GM12891 (cell line): ENCODE measurements at regions not wholly inside any gene's neighbourhood (a gene's known extent, or its start where the extent isn't known, plus 50 kb on each side); places are given as distances from the start of the nearest gene placed in this dataset.

Experiments used
- DNase-seq: peaks from one replicate; pipeline ENCODE4 v3.0.0; 2011; ENCODE audit warnings: low spot score; ENCODE audit not compliant: insufficient read length
- FAIRE-seq: peaks from 2 replicates; lab custom pipeline; 2011; peaks lifted over from hg19 to GRCh38; lab: Jason Lieb, UNC
- PAX5 ChIP-seq: IDR thresholded peaks from 2 replicates; pipeline ENCODE4 v1.6.1; 2011; ENCODE audit warnings: low read length, moderate library complexity, mild to moderate bottlenecking; ENCODE audit not compliant: insufficient read depth, severe bottlenecking
- POLR2A ChIP-seq: IDR thresholded peaks from 2 replicates; pipeline ENCODE4 v1.6.1; 2011; ENCODE audit warnings: low read depth, low read length, control low read depth
- POLR2AphosphoS5 ChIP-seq: IDR thresholded peaks from 2 replicates; pipeline ENCODE4 v1.6.1; 2011; ENCODE audit warnings: low read depth, low read length, control low read depth
- POU2F2 ChIP-seq: IDR thresholded peaks from 2 replicates; pipeline ENCODE4 v1.6.1; 2011; ENCODE audit warnings: low read depth, mild to moderate bottlenecking, control low read depth, low read length, moderate library complexity
- SPI1 ChIP-seq: IDR thresholded peaks from 2 replicates; pipeline ENCODE4 v1.6.1; 2011; ENCODE audit warnings: low read depth, low read length, control low read depth
- TAF1 ChIP-seq: IDR thresholded peaks from 2 replicates; pipeline ENCODE4 v1.6.1; 2011; ENCODE audit warnings: low read depth, low read length, control low read depth

GRCh38 chr10:43803791-43804190 is 155.1 kb upstream of the ZNF32 start:
- FAIRE-seq (no peak), DNase-seq (no peak)
- TF ChIP-seq PAX5: no peak
- no peak for TF ChIP-seq POLR2AphosphoS5
- TF ChIP-seq POLR2A: no peak
- no peak for TF ChIP-seq SPI1
- TF ChIP-seq TAF1: no peak
- TF ChIP-seq POU2F2: no peak

DNA sequence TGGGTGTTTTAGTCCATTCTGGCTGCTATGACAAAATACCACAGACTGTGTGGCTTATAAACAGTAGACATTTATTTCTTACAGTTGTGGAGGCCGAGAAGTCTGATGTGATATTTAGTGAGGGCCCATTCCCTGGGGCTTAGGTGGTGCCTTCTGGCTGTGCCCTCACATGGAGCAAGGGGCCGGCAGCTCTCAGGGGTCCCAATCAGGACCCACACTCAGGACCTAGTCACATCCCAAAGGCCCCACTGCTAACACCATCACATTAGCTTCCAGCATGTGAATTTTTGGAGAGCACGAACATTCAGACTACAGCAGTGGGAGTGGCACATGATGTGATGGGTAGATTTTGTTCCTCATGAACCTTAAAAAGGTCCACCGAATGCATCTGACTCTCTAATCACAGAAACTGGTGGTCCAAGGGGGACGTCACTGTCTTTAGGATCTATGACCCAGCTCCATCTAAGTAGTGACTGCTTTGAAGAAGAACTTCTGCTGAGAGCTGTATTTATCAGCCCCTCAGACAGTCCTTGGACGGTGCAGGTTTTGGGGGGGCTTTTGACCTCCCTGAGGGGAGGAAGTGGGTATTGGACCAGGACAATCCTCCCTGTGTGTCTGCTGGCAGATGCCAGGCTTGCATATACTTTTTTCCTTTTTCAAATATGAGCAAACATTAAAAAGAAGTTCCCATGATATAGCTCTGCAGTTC is 154.5 kb upstream of the ZNF32 start:
- no peak for DNase-seq
- no peak for TF ChIP-seq POLR2AphosphoS5
- TF ChIP-seq POU2F2: no peak
- TF ChIP-seq PAX5: no peak
- TF ChIP-seq TAF1: no peak
- TF ChIP-seq POLR2A: no peak
- no peak for TF ChIP-seq SPI1
- no peak for FAIRE-seq

- DNase-seq (no peak), FAIRE-seq (no peak)
- TF ChIP-seq POLR2AphosphoS5: no peak
- no peak for TF ChIP-seq POLR2A
- TF ChIP-seq PAX5: no peak
These were observed 152.9 kb upstream of the ZNF32 start for GRCh38 chr10:43801626-43802025.

- no peak for TF ChIP-seq TAF1
- no peak for TF ChIP-seq POLR2AphosphoS5
- no peak for TF ChIP-seq POU2F2
- TF ChIP-seq SPI1: no peak
- TF ChIP-seq PAX5: no peak
- TF ChIP-seq POLR2A: no peak
- DNase-seq: no peak
- FAIRE-seq: no peak
These were observed 152.5 kb upstream of the ZNF32 start for GRCh38 chr10:43801140-43801539.

- DNase-seq (no peak), FAIRE-seq (no peak)
- TF ChIP-seq TAF1 (no peak), POU2F2 (no peak), POLR2AphosphoS5 (no peak), SPI1 (no peak), PAX5 (no peak), POLR2A (no peak)
These were observed 148.1 kb upstream of the ZNF32 start for GRCh38 chr10:43796781-43797180.

DNA sequence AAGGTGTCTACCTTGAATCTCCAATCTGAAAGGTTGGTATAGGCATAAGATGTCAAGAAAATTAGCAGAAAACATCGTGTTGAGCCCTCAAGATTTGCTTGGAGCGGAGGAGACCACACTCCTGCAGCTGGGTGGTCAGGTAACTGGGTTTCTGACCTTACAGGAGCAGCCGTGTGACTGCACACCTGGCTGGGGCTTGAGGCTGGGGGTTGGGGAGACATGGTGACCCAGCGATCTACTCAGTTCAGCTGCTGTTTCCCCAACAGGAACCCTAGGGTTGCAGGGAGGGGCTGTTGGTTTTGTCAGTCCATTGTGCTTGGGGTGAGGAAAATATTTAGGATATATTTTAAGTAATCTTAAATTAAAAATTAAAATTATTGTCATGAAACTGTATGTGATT is 147.0 kb upstream of the ZNF32 start:
- FAIRE-seq (no peak), DNase-seq (no peak)
- TF ChIP-seq PAX5 (no peak), TAF1 (no peak), POU2F2 (no peak), SPI1 (no peak), POLR2A (no peak), POLR2AphosphoS5 (no peak)

- TF ChIP-seq POLR2AphosphoS5: no peak
- no peak for FAIRE-seq
- no peak for DNase-seq
These were observed 146.4 kb upstream of the ZNF32 start for GRCh38 chr10:43795093-43795492.

DNA sequence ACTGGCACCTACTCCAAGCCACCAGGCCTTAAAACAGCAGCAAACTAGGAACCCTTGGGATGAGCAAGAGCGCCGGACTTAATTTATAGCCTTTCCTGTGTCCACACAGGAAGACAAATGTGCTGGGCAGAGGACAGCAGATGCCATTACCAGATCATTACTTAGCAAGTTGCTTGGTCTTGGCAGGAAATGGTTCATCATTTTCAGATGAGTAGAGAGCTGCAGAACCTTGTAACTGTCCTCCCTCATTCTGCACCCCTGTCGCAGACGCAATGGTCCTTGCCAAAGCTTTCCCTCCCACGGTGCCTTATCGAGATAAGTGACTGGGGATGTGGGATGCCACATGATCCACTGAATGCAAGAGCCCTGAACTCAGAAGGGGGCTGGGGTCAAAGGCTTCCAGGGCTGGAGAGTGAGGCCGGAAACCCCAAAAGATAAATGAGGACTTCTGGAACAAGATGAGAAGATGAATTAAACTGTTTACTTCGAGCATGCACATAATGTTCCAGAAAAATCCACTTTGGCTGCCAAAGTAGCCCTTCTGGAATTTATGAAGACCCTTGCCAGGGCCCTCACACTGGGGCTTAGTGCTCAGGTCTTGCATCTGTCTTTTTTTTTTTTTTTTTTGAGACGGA is 145.6 kb upstream of the ZNF32 start:
- no peak for DNase-seq
- no peak for FAIRE-seq
- TF ChIP-seq SPI1 (no peak), POLR2A (no peak), POU2F2 (no peak), POLR2AphosphoS5 (no peak), PAX5 (no peak), TAF1 (no peak)

GRCh38 chr10:43793704-43794103 is 145.0 kb upstream of the ZNF32 start:
- TF ChIP-seq POLR2AphosphoS5 (no peak), POLR2A (no peak), POU2F2 (no peak), TAF1 (no peak), SPI1 (no peak), PAX5 (no peak)
- FAIRE-seq (no peak), DNase-seq (no peak)

DNA sequence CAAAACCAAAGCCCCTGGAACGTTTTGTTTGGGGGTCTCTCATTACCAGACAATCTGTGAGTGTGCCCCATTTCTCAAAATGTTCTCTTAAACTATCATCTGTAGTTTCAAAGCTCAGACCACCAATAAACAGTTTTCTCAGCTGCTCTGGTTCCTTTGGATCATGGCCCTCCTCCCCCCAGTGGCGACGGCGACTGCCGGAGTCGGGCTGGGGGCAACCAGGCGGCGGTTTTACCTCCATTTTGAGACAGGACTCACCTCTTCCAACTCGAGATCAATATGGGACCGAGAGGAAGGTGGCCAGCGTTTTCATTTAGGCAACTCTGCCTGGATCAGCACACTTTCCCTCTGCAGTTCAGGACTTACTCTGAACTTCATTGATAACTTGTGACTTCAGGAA is 141.5 kb upstream of the ZNF32 start:
- TF ChIP-seq SPI1: no peak
- no peak for TF ChIP-seq POU2F2
- FAIRE-seq (no peak), DNase-seq (no peak)

DNA sequence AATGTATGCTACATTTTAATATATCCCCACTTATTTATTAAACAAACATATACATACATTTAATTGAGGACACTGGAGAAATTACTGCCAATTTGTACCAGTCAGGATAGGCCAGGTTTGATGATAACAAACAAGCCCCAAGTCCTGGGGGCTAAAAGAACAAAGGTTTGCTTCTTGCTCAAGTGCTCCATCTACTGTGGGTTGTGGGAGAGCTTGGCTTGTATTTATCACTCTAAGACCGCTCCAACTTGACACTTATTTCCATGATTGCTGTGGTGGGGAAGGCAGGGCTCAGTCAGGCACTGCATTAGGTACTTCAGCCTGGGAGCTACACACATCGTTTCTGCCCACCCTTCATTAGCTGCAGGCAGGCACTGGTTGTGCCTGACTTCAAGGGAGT is 136.6 kb upstream of the ZNF32 start:
- TF ChIP-seq POLR2AphosphoS5 (no peak), POU2F2 (no peak), TAF1 (no peak), PAX5 (no peak)
- no peak for FAIRE-seq
- DNase-seq: no peak
